Endothelial cell of umbilical vein (primary cell): ENCODE measurements at regions not wholly inside any gene's neighbourhood (a gene's known extent, or its start where the extent isn't known, plus 50 kb on each side); places are given as distances from the start of the nearest gene placed in this dataset.

Experiments used
- BruUV-seq: library from RNA; stranded (reverse); fragments of 400-500 nt; replicated peaks from 2 replicates; lab custom pipeline; 2021; lab: Mats Ljungman, UMichigan
- CTCF ChIA-PET: fragments of 300-600, 350-600 bp; sonication (Branson Sonifier 250); formaldehyde crosslinking; loops from one replicate; lab custom pipeline; 2021; ENCODE audit warnings: antibody characterized with exemption, inconsistent platforms; lab: Charles Lee
- POLR2A ChIA-PET: fragments of 300-600, 350-600 bp; sonication (Branson Sonifier 250); formaldehyde crosslinking; loops from one replicate; lab custom pipeline; 2021; ENCODE audit warnings: antibody characterized with exemption, inconsistent platforms; lab: Charles Lee
- DNase-seq: peaks from one replicate; pipeline ENCODE4 v3.0.0-alpha.2; 2011; ENCODE audit warnings: low read depth, low spot score
- FAIRE-seq: peaks from 2 replicates; lab custom pipeline; 2011; peaks lifted over from hg19 to GRCh38; lab: Jason Lieb, UNC
- H2AFZ ChIP-seq: 2 replicates; pipeline ENCODE4 v1.6.0; 2012; ENCODE audit warnings: low read depth, low read length, control low read depth, inconsistent platforms
- H3K27ac ChIP-seq: 2 replicates; pipeline ENCODE4 v1.5.1; 2011; ENCODE audit warnings: low read depth, mild to moderate bottlenecking, control low read depth, low read length, moderate library complexity; ENCODE audit not compliant: insufficient read depth
- H3K27me3 ChIP-seq, 2 experiments: 2 replicates each; pipeline versions ENCODE4 v1.6.0 to v1.6.1; 2011; ENCODE audit warnings: low read length in 2 of 2, mixed read lengths in 1 of 2; ENCODE audit not compliant: control insufficient read depth in 2 of 2, insufficient read depth in 2 of 2
- H3K36me3 ChIP-seq, 2 experiments: 2 replicates in 1 of 2; 3 replicates in 1 of 2; pipeline ENCODE4 v1.5.1; 2011; ENCODE audit warnings: low read length in 2 of 2, mild to moderate bottlenecking in 1 of 2, moderate library complexity in 1 of 2; ENCODE audit not compliant: control insufficient read depth in 2 of 2, insufficient read depth in 2 of 2; ENCODE audit errors: extremely low read depth in 1 of 2
- H3K4me1 ChIP-seq: 3 replicates; pipeline ENCODE4 v1.5.1; 2011; ENCODE audit warnings: mild to moderate bottlenecking, low read length; ENCODE audit not compliant: control insufficient read depth, insufficient read depth; ENCODE audit errors: extremely low read depth
- H3K4me2 ChIP-seq: 2 replicates; pipeline ENCODE4 v1.6.1; 2011; ENCODE audit warnings: low read length, control low read depth, mixed read lengths; ENCODE audit not compliant: insufficient read depth
- H3K4me3 ChIP-seq, 3 experiments: fragments of 200-600 bp in 1 of 3; sonication (generic), shearing (Covaris generic) in 1 of 3; replicated peaks in 1 of 3; 2 replicates each; pipeline ENCODE4 v1.5.1; 2011 to 2016; ENCODE audit warnings: control low read depth in 3 of 3, low read length in 3 of 3, mild to moderate bottlenecking in 2 of 3, inconsistent platforms in 1 of 3, low read depth in 1 of 3, moderate library complexity in 1 of 3; ENCODE audit not compliant: insufficient read depth in 1 of 3
- H3K79me2 ChIP-seq: 2 replicates; pipeline ENCODE4 v1.6.0; 2012; ENCODE audit warnings: low read length, inconsistent platforms; ENCODE audit not compliant: control insufficient read depth, insufficient read depth
- H3K9ac ChIP-seq: replicated peaks from 2 replicates; pipeline ENCODE3; 2011; ENCODE audit warnings: low read length, control low read depth; ENCODE audit not compliant: insufficient read depth; ENCODE audit errors: extremely low read depth
- H3K9me1 ChIP-seq: replicated peaks from 3 replicates; pipeline ENCODE4 v1.6.0; 2011; ENCODE audit warnings: mild to moderate bottlenecking, low read length; ENCODE audit not compliant: control insufficient read depth, insufficient read depth; ENCODE audit errors: extremely low read depth
- H3K9me3 ChIP-seq: replicated peaks from 2 replicates; pipeline ENCODE4 v1.5.1; 2012; ENCODE audit warnings: low read length, inconsistent platforms; ENCODE audit not compliant: control insufficient read depth, insufficient read depth
- H4K20me1 ChIP-seq: replicated peaks from 2 replicates; pipeline ENCODE3; 2011; ENCODE audit warnings: mild to moderate bottlenecking, low read length; ENCODE audit not compliant: control insufficient read depth, insufficient read depth; ENCODE audit errors: extremely low read depth
- CTCF ChIP-seq, 2 donors: IDR thresholded peaks; 1 replicate in 1 of 2; 2 replicates in 1 of 2; pipeline ENCODE4 v1.5.1; 2011; ENCODE audit warnings: low read length in 2 of 2, mild to moderate bottlenecking in 2 of 2, moderate library complexity in 2 of 2, control low read depth in 1 of 2, inconsistent platforms in 1 of 2, low read depth in 1 of 2; ENCODE audit not compliant: insufficient read depth in 1 of 2; ENCODE audit errors: extremely low read depth in 1 of 2
- EZH2 ChIP-seq: IDR thresholded peaks from 2 replicates; pipeline ENCODE4 v1.6.1; 2012; ENCODE audit warnings: borderline replicate concordance, low read depth, mild to moderate bottlenecking, moderate library complexity, low read length, inconsistent platforms; ENCODE audit not compliant: severe bottlenecking
- FOS ChIP-seq: IDR thresholded peaks from 2 replicates; pipeline ENCODE4 v1.6.1; 2011; ENCODE audit warnings: mild to moderate bottlenecking, low read length, moderate library complexity, borderline replicate concordance; ENCODE audit not compliant: insufficient read depth
- GATA2 ChIP-seq: IDR thresholded peaks from 2 replicates; pipeline ENCODE4 v1.7.0; 2011; ENCODE audit warnings: low read depth, mild to moderate bottlenecking, moderate library complexity, mixed read lengths, low read length; ENCODE audit not compliant: insufficient read length, insufficient read depth
- JUN ChIP-seq: IDR thresholded peaks from 2 replicates; pipeline ENCODE4 v1.6.1; 2011; ENCODE audit warnings: borderline replicate concordance, low read depth; ENCODE audit not compliant: insufficient read length, insufficient read depth
- MAX ChIP-seq: IDR thresholded peaks from 2 replicates; pipeline ENCODE4 v1.6.1; 2011; ENCODE audit not compliant: insufficient read depth, insufficient read length
- MYC ChIP-seq: IDR thresholded peaks from one replicate; pipeline ENCODE4 v1.6.1; 2011; ENCODE audit warnings: mild to moderate bottlenecking, low read depth, low read length
- POLR2A ChIP-seq: IDR thresholded peaks from 2 replicates; pipeline ENCODE4 v1.6.1; 2012; ENCODE audit warnings: low read depth, mild to moderate bottlenecking, control low read depth, low read length
- POLR2AphosphoS5 ChIP-seq: IDR thresholded peaks from 2 replicates; pipeline ENCODE4 v1.6.1; 2012; ENCODE audit warnings: low read depth, mild to moderate bottlenecking, control low read depth, low read length, moderate library complexity; ENCODE audit not compliant: insufficient read depth
- dilution Hi-C: fragments of 300-500 bp; cut with MboI; formaldehyde crosslinking; loops from one replicate; pipeline ENCODE4 v1.15.0; 2019; ENCODE audit warnings: low sequenced_read_pairs; ENCODE audit not compliant: extremely low pct_ligation_motif_present
- intact Hi-C: fragments of 100-400 bp; cut with micrococcal nuclease; formaldehyde crosslinking; loops from one replicate; pipeline ENCODE4 v1.10.0; 2022

GRCh38 chr16:73949574-73950320 lies 346.9 kb upstream of the PSMD7 start:
- POLR2A ChIA-PET, result no interaction called here
- Histone ChIP-seq H3K4me2 (no peak overlapping the region), H3K9me1 (no peaks in the 10 kb centered on the region), H3K27ac (no peak overlapping the region), H3K4me1 (no peaks in the 10 kb centered on the region), H3K9ac (no peak overlapping the region), H4K20me1 (no peaks in the 10 kb centered on the region), H3K36me3 (no peaks in the 10 kb centered on the region), H3K79me2 (no peaks in the 10 kb centered on the region), H3K4me3 (no peak overlapping the region), H3K27me3 (no peaks in the 10 kb centered on the region), H2AFZ (no peak overlapping the region), H3K9me3 (no peaks in the 10 kb centered on the region)
- TF ChIP-seq EZH2 (no peak), MYC (no peak), POLR2AphosphoS5 (no peak), MAX (no peak), GATA2 (no peak), CTCF (IDR thresholded peaks at IDR 0.05; ENCODE audit: extremely low read depth in 1 of 2, insufficient read depth in 1 of 2, low read depth in 1 of 2, low read length in 2 of 2) (no peak), POLR2A (no peak), JUN (no peak), FOS (no peak)
- CTCF ChIA-PET, result no interaction called here
- dilution Hi-C loops, result no loop called here
- intact Hi-C loops, result loop anchor here (10.0 kb wide), 1 partner anchor 1885 kb away; the partner anchor contains the start of gene HPR
- FAIRE-seq (no peak), DNase-seq (no peak)
- BruUV-seq, result no TSS peak
